ENCODE measurements at regions not wholly inside any gene's neighbourhood (a gene's known extent, or its start where the extent isn't known, plus 50 kb on each side); places are given as distances from the start of the nearest gene placed in this dataset.
"Not testable (repeated sequence)": the region's sequence is repeated elsewhere in the genome, so short reads cannot be mapped to it uniquely, and the experiment has no call there.

DNA sequence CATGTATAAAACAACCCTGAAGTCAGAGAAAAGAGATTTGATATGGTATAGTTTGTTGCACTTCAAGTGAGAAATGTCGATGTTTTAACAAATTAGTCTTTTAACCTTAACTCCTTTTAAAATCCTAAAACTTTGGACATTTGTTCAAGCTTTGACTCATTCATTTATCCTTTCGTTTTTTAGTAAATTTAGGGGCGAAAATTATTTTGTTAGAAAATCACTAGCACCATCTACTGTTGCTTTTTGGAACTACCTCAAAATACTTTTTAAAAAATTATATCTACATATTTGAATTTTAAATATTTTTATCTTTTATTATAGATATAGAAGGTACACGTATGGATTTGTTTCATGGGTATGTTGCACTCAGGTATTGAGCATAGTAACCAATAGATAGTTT lies 165.1 kb upstream of the POF1B start:
- H3K4me3 ChIP-seq (ENCODE audit: low read depth, low read length): no peak overlapping the region
- TF ChIP-seq, protein P1, sequence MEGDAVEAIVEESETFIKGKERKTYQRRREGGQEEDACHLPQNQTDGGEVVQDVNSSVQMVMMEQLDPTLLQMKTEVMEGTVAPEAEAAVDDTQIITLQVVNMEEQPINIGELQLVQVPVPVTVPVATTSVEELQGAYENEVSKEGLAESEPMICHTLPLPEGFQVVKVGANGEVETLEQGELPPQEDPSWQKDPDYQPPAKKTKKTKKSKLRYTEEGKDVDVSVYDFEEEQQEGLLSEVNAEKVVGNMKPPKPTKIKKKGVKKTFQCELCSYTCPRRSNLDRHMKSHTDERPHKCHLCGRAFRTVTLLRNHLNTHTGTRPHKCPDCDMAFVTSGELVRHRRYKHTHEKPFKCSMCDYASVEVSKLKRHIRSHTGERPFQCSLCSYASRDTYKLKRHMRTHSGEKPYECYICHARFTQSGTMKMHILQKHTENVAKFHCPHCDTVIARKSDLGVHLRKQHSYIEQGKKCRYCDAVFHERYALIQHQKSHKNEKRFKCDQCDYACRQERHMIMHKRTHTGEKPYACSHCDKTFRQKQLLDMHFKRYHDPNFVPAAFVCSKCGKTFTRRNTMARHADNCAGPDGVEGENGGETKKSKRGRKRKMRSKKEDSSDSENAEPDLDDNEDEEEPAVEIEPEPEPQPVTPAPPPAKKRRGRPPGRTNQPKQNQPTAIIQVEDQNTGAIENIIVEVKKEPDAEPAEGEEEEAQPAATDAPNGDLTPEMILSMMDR (IDR thresholded peaks at IDR 0.05; ENCODE audit: control insufficient read depth, extremely low read depth, insufficient read depth): no peak
- DNase-seq (ENCODE audit: low read depth): no peak

DNA sequence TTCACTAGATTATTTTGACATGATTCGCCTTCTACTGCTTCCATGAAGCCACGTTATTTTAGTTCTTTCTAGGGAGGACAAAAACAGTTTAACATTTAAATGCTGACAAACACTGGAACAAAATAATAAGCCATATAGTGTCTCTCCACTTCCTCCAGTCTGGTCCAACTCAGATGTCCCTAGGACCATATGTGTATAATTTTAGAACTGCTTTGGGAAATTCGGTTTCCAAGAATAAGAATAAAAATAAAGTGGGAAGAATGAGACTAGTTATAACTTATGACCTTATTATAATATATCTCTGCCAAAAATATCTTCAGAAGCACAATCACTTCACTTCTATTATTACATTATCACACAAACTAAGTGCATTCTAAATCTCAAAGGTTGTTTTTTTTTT lies 164.4 kb upstream of the POF1B start:
- H3K4me3 ChIP-seq (ENCODE audit: low read depth, low read length): no peak overlapping the region
- TF ChIP-seq, protein P1 (IDR thresholded peaks at IDR 0.05; ENCODE audit: control insufficient read depth, extremely low read depth, insufficient read depth): no peak
- no peak for DNase-seq (ENCODE audit: low read depth)

DNA sequence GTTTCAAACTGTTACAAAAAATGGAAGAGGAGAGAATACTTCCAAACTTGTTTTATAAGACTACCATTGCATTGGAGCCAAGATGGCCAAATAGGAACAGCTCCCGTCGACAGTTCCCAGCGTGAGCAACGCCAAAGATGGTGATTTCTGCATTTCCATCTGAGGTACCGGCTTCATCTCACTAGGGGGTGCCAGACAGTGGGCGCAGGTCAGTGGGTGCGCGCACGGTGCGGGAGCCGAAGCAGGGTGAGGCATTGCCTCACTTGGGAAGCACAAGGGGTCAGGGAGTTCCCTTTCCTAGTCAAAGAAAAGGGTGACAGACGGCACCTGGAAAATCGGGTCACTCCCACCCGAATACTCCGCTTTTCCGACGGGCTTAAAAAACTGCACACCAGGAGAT lies 149.7 kb upstream of the POF1B start:
- H3K4me3 ChIP-seq (ENCODE audit: low read depth, low read length); DNase-seq (ENCODE audit: low read depth): not testable (repeated sequence)
- TF ChIP-seq, protein P1 (IDR thresholded peaks at IDR 0.05; ENCODE audit: control insufficient read depth, extremely low read depth, insufficient read depth): peak; percentile 23; the same call in 1 of the 2 replicates

DNA sequence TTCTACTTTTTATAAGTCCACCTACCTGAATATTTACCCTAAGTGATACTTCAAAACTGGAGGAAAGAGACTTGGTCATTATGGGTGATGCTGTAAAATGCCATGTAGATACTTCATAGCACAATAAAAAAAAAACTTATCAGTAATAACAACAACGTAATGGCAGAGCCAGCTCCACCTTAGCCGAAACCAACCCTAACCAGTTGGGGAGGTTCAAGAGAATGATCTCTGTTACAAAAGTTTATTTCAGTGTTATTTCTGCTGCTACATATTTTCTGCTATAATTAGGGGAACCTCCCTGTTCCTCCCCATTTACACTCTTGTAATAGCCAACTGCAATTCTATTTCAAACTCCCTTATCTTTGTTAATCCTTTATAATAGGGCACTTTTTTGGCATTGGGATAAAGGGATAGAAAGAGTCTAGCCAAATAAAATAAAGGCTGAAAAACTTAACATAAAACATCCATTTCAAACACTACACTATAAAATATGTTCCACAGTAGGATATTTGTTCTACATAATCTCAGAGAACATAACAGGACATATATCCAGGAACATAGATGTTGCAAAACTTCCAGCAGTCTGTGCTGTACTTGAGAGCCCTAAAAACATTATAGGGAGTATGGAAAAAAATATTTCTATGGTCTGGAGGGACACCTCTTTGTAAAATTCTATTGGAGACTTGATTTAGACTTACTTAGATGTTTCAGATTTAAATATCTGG lies 138.7 kb upstream of the POF1B start:
- DNase-seq (ENCODE audit: low read depth): no peak
- TF ChIP-seq, protein P1 (IDR thresholded peaks at IDR 0.05; ENCODE audit: control insufficient read depth, extremely low read depth, insufficient read depth): no peak
- no peak overlapping the region for H3K4me3 ChIP-seq (ENCODE audit: low read depth, low read length)

DNA sequence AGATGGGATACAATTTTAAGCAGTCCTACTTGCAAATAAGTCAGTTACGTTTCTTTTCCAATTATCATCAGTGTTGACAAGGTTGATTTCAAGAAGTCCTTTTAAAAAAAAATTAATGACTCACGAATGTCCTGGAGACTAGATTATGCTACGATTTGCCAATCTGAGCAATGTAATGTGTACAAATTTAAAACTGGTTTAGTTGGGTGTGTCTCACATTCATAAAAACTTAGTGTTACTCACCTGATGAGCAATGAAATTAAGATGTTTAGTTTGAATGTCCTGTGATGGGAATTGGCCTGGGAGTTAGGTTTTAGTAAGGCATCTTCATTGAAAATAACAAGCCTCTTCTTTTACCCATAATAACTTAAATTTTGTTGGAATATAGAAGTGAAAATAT lies 136.7 kb upstream of the POF1B start:
- DNase-seq (ENCODE audit: low read depth): no peak
- no peak overlapping the region for H3K4me3 ChIP-seq (ENCODE audit: low read depth, low read length)
- TF ChIP-seq, protein P1 (IDR thresholded peaks at IDR 0.05; ENCODE audit: control insufficient read depth, extremely low read depth, insufficient read depth): no peak

DNA sequence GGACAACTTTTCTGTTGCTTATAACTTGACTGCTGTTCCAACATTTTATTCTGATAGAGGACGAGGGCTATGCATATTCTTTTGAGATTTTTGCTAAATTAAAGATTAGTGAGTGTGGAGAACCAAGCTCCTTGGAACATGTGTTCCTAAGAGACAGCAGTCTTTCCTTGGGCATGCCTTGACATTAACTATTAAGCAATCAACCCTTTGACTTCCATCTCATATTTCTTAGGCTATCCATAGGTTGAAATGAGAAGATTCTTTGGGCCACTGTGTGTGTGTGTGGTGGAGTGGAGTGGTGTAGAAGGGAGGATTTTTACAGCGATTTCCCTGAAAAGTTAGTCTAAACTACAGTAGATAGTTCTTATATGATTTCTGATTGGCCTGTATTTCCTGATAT lies 127.4 kb upstream of the POF1B start:
- TF ChIP-seq, protein P1 (IDR thresholded peaks at IDR 0.05; ENCODE audit: control insufficient read depth, extremely low read depth, insufficient read depth): no peak
- DNase-seq (ENCODE audit: low read depth): no peak
- H3K4me3 ChIP-seq (ENCODE audit: low read depth, low read length): no peak overlapping the region

DNA sequence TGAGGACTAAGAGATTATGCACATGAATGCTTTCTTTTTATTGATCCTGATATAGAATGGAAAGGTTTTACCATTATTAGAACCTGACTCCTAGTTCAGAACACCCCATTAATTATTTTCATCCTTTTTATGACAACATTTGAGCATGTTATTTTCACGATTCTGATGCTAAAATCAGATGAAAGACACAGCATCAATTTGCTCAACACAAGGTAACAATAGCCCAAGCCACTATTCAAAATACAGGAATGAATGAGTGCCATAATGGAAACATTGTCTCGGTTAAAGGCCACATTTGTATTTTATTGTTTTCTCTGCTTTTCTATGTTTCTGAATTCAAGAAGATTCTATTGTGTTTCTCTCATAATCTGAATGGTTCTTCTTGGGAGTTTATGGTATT lies 126.3 kb upstream of the POF1B start:
- TF ChIP-seq, protein P1 (IDR thresholded peaks at IDR 0.05; ENCODE audit: control insufficient read depth, extremely low read depth, insufficient read depth): no peak
- no peak for DNase-seq (ENCODE audit: low read depth)
- H3K4me3 ChIP-seq (ENCODE audit: low read depth, low read length): no peak overlapping the region

Data from LNCaP clone FGC (cell line).